CD4-positive, alpha-beta memory T cell (primary cell): ENCODE measurements at regions not wholly inside any gene's neighbourhood (a gene's known extent, or its start where the extent isn't known, plus 50 kb on each side); places are given as distances from the start of the nearest gene placed in this dataset.
"Not testable (repeated sequence)": the region's sequence is repeated elsewhere in the genome, so short reads cannot be mapped to it uniquely, and the experiment has no call there.

Experiments
- CTCF ChIA-PET: fragments of 350-600 bp; sonication (Branson Sonifier 250); formaldehyde crosslinking; loops from one replicate; lab custom pipeline; 2021; ENCODE audit warnings: inconsistent platforms; ENCODE audit not compliant: partially characterized antibody; lab: Charles Lee
- POLR2A ChIA-PET: fragments of 350-600 bp; sonication (Branson Sonifier 250); formaldehyde crosslinking; loops from one replicate; lab custom pipeline; 2021; ENCODE audit not compliant: partially characterized antibody; lab: Charles Lee
- DNase-seq, 5 donors: peaks; one replicate each; pipeline versions ENCODE4 v3.0.0 to v3.0.0-alpha.2; 2020 to 2022; ENCODE audit warnings: mixed read lengths in 1 of 5
- H3K27ac ChIP-seq: one replicate; pipeline ENCODE4 v1.7.0; 2013; ENCODE audit warnings: low read depth, low read length
- H3K27me3 ChIP-seq: 2 replicates; pipeline ENCODE4 v1.7.0; 2013; ENCODE audit warnings: mild to moderate bottlenecking, low read length, moderate library complexity; ENCODE audit not compliant: insufficient read depth
- H3K36me3 ChIP-seq: 2 replicates; pipeline ENCODE4 v1.7.0; 2013; ENCODE audit warnings: mild to moderate bottlenecking, low read length, moderate library complexity; ENCODE audit not compliant: insufficient read depth
- H3K4me1 ChIP-seq: 2 replicates; pipeline ENCODE4 v1.7.0; 2013; ENCODE audit warnings: mild to moderate bottlenecking, low read length, moderate library complexity; ENCODE audit not compliant: insufficient read depth
- H3K4me3 ChIP-seq, 2 donors: one replicate each; pipeline ENCODE4 v1.7.0; 2013; ENCODE audit warnings: low read length in 2 of 2, mild to moderate bottlenecking in 1 of 2
- H3K9me3 ChIP-seq, 2 donors: one replicate each; pipeline ENCODE4 v1.7.0; 2013; ENCODE audit warnings: low read length in 2 of 2, control low read depth in 1 of 2; ENCODE audit not compliant: control insufficient read depth in 1 of 2
- H3K27ac Mint-ChIP-seq, 7 donors: one replicate each; pipeline ENCODE4 v1.8.0; 2020 to 2021; ENCODE audit warnings: mixed read lengths in 7 of 7, mild to moderate bottlenecking in 6 of 7, inconsistent platforms in 3 of 7, moderate library complexity in 3 of 7
- H3K27me3 Mint-ChIP-seq, 2 donors: one replicate each; pipeline ENCODE4 v1.8.0; 2020 to 2021; ENCODE audit warnings: mixed read lengths in 2 of 2
- H3K36me3 Mint-ChIP-seq, 2 donors: one replicate each; pipeline ENCODE4 v1.8.0; 2020 to 2021; ENCODE audit warnings: mixed read lengths in 2 of 2, inconsistent platforms in 1 of 2, mild to moderate bottlenecking in 1 of 2
- H3K4me1 Mint-ChIP-seq, 4 donors: one replicate each; pipeline ENCODE4 v1.8.0; 2020 to 2021; ENCODE audit warnings: mixed read lengths in 4 of 4, mild to moderate bottlenecking in 1 of 4
- H3K4me3 Mint-ChIP-seq, 8 donors: one replicate each; pipeline ENCODE4 v1.8.0; 2020 to 2021; ENCODE audit warnings: mixed read lengths in 8 of 8, mild to moderate bottlenecking in 7 of 8, moderate library complexity in 6 of 8, inconsistent platforms in 3 of 8
- H3K9me3 Mint-ChIP-seq, 8 donors: one replicate each; pipeline ENCODE4 v1.8.0; 2020 to 2021; ENCODE audit warnings: mixed read lengths in 8 of 8, mild to moderate bottlenecking in 5 of 8, inconsistent platforms in 3 of 8, moderate library complexity in 1 of 8
- intact Hi-C: fragments of 100-400 bp; cut with micrococcal nuclease; formaldehyde crosslinking; loops from one replicate; pipeline ENCODE4 v1.15.1; 2023

DNA sequence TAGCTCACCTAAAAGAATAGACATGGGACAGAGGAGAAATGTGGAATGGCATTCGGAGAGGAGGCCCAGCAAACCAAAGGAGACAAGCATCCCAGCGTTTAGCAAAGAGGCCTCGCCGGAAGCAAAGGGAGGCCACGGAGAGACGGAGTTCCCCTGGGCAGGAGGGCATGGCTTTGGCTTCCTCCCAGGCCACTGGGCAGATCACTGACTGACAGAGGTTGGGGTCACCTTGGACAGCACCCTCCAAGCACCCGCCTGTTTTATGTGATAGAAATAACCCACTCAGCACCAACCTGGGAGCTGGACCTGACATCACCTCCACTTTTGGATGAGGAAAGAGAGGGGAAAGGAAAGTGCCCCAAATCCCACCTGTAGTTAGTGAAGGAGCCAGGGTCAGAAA lies 434.1 kb downstream of the BRD1 start:
- Histone ChIP-seq H3K4me3 (no peak overlapping the region), H3K4me1 (no peaks in the 10 kb centered on the region), H3K27me3 (no peaks in the 10 kb centered on the region), H3K36me3 (no peaks in the 10 kb centered on the region), H3K27ac (no peak overlapping the region), H3K9me3 (no peaks in the 10 kb centered on the region)
- Mint-ChIP-seq H3K36me3 (no peaks in the 10 kb centered on the region), H3K4me1 (no peaks in the 10 kb centered on the region), H3K4me3 (no peak overlapping the region), H3K27me3 (peaks cover 10 to 18% of the 10 kb centered on the region in 2 donors), H3K9me3 (peaks cover 0 to 12% (median 8%) of the 10 kb centered on the region in 8 donors), H3K27ac (no peak overlapping the region)
- ChIA-PET POLR2A (no interaction called here), CTCF (no interaction called here)
- DNase-seq, result no peak
- intact Hi-C loops, result no loop called here

DNA sequence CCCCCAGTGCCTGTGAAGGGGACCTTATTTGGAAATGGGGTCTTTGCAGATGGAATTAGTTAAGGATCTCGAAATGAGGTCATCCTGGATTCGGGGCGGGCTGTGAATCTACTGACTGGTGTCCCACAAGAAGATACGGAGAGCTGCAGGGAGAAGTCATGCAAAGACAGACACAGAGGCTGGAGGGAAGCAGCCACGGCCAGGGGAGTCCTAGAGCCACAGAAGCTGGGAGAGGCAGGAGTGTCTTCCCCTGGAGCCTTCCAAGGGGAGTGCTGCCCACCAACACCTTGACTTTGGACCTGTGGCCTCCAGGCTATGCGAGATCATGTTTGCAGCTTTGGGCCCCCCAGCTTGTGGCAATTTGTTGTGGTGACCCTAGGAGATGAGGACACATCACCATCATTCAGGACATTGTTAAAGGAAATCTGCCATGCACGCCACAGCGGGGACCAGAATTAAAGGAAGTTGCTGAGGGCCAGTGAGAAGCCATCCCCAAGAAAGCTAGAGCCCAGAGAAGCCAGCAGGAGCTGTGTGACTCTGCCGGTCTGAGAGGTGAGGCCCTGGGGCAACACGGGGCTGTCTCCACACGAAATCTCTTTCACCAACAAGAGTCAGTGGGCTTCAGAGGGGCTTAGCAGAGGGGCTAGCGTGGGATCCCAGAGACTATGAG lies 434.7 kb downstream of the BRD1 start:
- Histone ChIP-seq H3K27me3 (no peaks in the 10 kb centered on the region), H3K27ac (no peak overlapping the region), H3K4me3 (no peak overlapping the region), H3K9me3 (no peaks in the 10 kb centered on the region), H3K4me1 (no peaks in the 10 kb centered on the region), H3K36me3 (no peaks in the 10 kb centered on the region)
- Mint-ChIP-seq H3K4me1 (no peaks in the 10 kb centered on the region), H3K9me3 (peaks cover 0 to 12% (median 8%) of the 10 kb centered on the region in 8 donors), H3K36me3 (no peaks in the 10 kb centered on the region), H3K4me3 (no peak overlapping the region), H3K27me3 (peaks cover 10 to 18% of the 10 kb centered on the region in 2 donors), H3K27ac (no peak overlapping the region)
- DNase-seq, result no peak
- POLR2A ChIA-PET, result no interaction called here
- intact Hi-C loops, result no loop called here
- CTCF ChIA-PET, result no interaction called here

DNA sequence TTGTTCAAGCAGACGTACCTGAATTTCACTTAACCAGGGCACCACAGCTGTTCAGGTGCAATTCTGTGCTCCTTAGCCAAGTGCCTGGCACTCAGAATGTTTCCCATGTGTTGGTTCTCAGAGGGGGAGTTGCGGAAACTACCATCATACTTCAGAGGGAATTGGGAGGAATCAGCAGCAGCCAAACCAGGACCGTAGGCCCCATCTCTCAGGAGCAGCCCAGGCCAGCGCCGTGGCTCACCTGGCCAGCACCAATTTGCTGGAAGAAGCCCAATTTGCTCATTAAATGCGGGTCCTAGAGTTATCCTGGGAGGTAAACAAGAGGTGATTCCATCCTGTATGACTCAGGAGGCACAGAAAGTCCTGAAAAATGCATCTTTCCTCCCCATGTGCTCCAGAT lies 435.4 kb downstream of the BRD1 start:
- peaks cover 10 to 15% of the 10 kb centered on the region in 2 donors for H3K27me3 Mint-ChIP-seq
- H3K36me3 Mint-ChIP-seq, result no peaks in the 10 kb centered on the region
- POLR2A ChIA-PET, result no interaction called here
- H3K36me3 ChIP-seq, result no peaks in the 10 kb centered on the region
- intact Hi-C loops, result no loop called here
- no peak for DNase-seq
- peaks cover 0 to 12% (median 8%) of the 10 kb centered on the region in 8 donors for H3K9me3 Mint-ChIP-seq
- H3K9me3 ChIP-seq, result no peaks in the 10 kb centered on the region
- CTCF ChIA-PET, result no interaction called here
- H3K4me1 Mint-ChIP-seq, result no peaks in the 10 kb centered on the region
- H3K27me3 ChIP-seq, result no peaks in the 10 kb centered on the region
- no peak overlapping the region for H3K4me3 Mint-ChIP-seq
- H3K4me3 ChIP-seq, result no peak overlapping the region
- H3K27ac Mint-ChIP-seq, result no peak overlapping the region
- no peaks in the 10 kb centered on the region for H3K4me1 ChIP-seq
- H3K27ac ChIP-seq, result no peak overlapping the region

DNA sequence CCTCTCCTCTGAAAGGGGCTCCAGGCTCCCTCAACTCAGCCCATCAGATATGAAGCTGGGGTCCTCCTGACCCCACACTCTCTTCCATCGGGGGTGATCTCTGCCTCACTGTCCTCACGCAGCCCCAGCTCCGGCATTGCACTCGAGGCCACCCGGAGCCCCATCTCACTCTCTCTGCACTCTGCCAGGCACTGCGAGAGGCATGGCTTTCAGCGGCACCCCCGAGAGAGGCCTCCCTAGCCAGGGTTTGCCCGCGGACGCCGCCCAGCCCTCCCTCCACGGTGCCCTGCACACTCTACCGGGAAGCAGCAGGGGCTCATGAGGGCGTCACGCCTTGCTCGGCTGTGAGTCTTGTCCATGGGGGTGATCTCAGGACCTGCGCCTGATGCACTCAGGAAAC lies 436.2 kb downstream of the BRD1 start:
- ChIA-PET CTCF (no interaction called here), POLR2A (no interaction called here)
- intact Hi-C loops, result no loop called here
- Mint-ChIP-seq H3K4me1 (no peaks in the 10 kb centered on the region), H3K27me3 (peaks cover 8 to 15% of the 10 kb centered on the region in 2 donors), H3K9me3 (peaks cover 0 to 12% (median 8%) of the 10 kb centered on the region in 8 donors), H3K27ac (no peak overlapping the region), H3K4me3 (no peak overlapping the region), H3K36me3 (no peaks in the 10 kb centered on the region)
- no peak overlapping the region for H3K27ac ChIP-seq
- H3K9me3 ChIP-seq, result no peaks in the 10 kb centered on the region
- no peaks in the 10 kb centered on the region for H3K36me3 ChIP-seq
- no peaks in the 10 kb centered on the region for H3K27me3 ChIP-seq
- DNase-seq, result no peak
- H3K4me1 ChIP-seq, result no peaks in the 10 kb centered on the region
- H3K4me3 ChIP-seq, result no peak overlapping the region

DNA sequence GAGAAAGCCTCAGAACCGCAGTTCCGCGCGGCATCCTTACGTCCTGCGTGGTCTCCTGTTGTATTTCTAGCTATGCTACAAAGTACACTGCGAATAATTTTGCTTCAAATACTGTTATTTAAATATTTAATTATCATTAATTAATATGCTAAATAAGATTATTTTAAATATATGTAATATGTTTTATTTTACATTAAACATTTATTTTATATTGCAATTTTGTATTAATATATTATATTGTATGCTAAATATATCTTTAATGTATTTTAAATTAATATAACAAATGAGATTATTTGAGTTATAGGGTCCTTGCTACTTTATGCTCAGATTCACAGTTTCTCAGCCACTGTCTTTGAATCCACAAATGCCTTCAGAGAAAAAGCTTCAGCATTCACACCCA lies 436.7 kb downstream of the BRD1 start:
- Mint-ChIP-seq H3K9me3 (peaks cover 0 to 12% (median 7%) of the 10 kb centered on the region in 8 donors), H3K4me1 (no peaks in the 10 kb centered on the region), H3K36me3 (no peaks in the 10 kb centered on the region), H3K27me3 (peaks cover 8 to 15% of the 10 kb centered on the region in 2 donors), H3K4me3 (no peak overlapping the region), H3K27ac (no peak overlapping the region)
- intact Hi-C loops, result no loop called here
- no peak overlapping the region for H3K4me3 ChIP-seq
- DNase-seq, result no peak
- ChIA-PET CTCF (no interaction called here), POLR2A (no interaction called here)
- H3K36me3 ChIP-seq, result no peaks in the 10 kb centered on the region
- H3K27ac ChIP-seq, result no peak overlapping the region
- no peaks in the 10 kb centered on the region for H3K4me1 ChIP-seq
- H3K9me3 ChIP-seq, result no peaks in the 10 kb centered on the region
- H3K27me3 ChIP-seq, result no peaks in the 10 kb centered on the region

DNA sequence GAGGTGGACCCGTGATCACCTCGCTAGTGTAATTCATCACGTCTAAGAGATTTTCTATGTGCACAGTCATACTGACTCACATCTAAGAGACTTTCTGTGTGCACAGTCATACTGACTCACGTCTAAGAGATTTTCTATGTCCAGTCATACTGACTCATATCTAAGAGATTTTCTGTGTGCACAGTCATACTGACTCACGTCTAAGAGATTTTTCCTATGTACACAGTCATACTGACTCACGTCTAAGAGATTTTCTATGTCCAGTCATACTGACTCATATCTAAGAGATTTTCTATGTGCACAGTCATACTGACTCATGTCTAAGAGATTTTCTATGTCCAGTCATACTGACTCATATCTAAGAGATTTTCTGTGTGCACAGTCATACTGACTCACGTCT lies 443.8 kb downstream of the BRD1 start:
- H3K27ac Mint-ChIP-seq, H3K4me1 ChIP-seq, H3K4me1 Mint-ChIP-seq, DNase-seq, H3K27ac ChIP-seq, POLR2A ChIA-PET, H3K27me3 ChIP-seq, H3K36me3 ChIP-seq, H3K9me3 ChIP-seq, CTCF ChIA-PET, H3K4me3 ChIP-seq, intact Hi-C loops, H3K4me3 Mint-ChIP-seq, H3K9me3 Mint-ChIP-seq, H3K36me3 Mint-ChIP-seq: not testable (repeated sequence)
- H3K27me3 Mint-ChIP-seq, result peaks cover 15 to 18% of the 10 kb centered on the region in 2 donors

DNA sequence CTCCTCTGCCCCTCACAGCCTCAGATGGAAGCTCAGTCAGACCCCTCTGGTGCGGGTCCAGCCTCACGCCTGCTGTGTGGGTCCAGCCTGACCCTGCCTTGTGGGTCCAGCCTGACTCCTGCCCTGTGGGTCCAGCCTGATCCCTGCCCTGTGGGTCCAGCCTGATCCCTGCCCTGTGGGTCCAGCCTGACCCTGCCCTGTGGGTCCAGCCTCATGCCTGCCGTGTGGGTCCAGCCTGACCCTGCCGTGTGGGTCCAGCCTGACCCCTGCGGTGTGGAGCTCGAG lies 445.3 kb downstream of the BRD1 start:
- H3K27ac ChIP-seq, result no peak overlapping the region
- H3K4me3 ChIP-seq, result no peak overlapping the region
- ChIA-PET CTCF (no interaction called here), POLR2A (no interaction called here)
- no peak for DNase-seq
- H3K27ac Mint-ChIP-seq, result no peak overlapping the region
- H3K36me3 Mint-ChIP-seq, result no peaks in the 10 kb centered on the region
- no peaks in the 10 kb centered on the region for H3K9me3 ChIP-seq
- intact Hi-C loops, result no loop called here
- H3K4me1 ChIP-seq, result no peaks in the 10 kb centered on the region
- H3K4me1 Mint-ChIP-seq, result no peaks in the 10 kb centered on the region
- peaks cover 0 to 2% (median 0%) of the 10 kb centered on the region in 8 donors for H3K9me3 Mint-ChIP-seq
- peaks cover 25 to 27% of the 10 kb centered on the region in 2 donors for H3K27me3 Mint-ChIP-seq
- H3K4me3 Mint-ChIP-seq, result no peak overlapping the region
- H3K27me3 ChIP-seq, result no peaks in the 10 kb centered on the region
- H3K36me3 ChIP-seq, result no peaks in the 10 kb centered on the region
